Mucosa of rectum (tissue), 2 donors: ENCODE measurements at regions not wholly inside any gene's neighbourhood (a gene's known extent, or its start where the extent isn't known, plus 50 kb on each side); places are given as distances from the start of the nearest gene placed in this dataset.

Experiments used
- H3K27ac ChIP-seq, 2 donors: one replicate each; pipeline ENCODE4 v1.7.0; 2013; ENCODE audit warnings: inconsistent platforms in 2 of 2, low read depth in 2 of 2, low read length in 2 of 2
- H3K27me3 ChIP-seq, 2 donors: one replicate each; pipeline ENCODE4 v1.7.0; 2013; ENCODE audit warnings: low read length in 2 of 2; ENCODE audit not compliant: control insufficient read depth in 2 of 2, insufficient read depth in 2 of 2
- H3K36me3 ChIP-seq, 2 donors: one replicate each; pipeline ENCODE4 v1.7.0; 2013; ENCODE audit warnings: low read length in 2 of 2; ENCODE audit not compliant: control insufficient read depth in 2 of 2, insufficient read depth in 2 of 2
- H3K4me1 ChIP-seq, 2 donors: one replicate each; pipeline ENCODE4 v1.7.0; 2013; ENCODE audit warnings: low read length in 2 of 2, mild to moderate bottlenecking in 1 of 2; ENCODE audit not compliant: control insufficient read depth in 2 of 2, insufficient read depth in 2 of 2
- H3K4me3 ChIP-seq, 2 donors: one replicate each; pipeline ENCODE4 v1.7.0; 2013; ENCODE audit warnings: low read length in 2 of 2
- H3K9ac ChIP-seq, 2 donors: one replicate each; pipeline ENCODE4 v1.7.0; 2013; ENCODE audit warnings: low read length in 2 of 2, low read depth in 1 of 2, mild to moderate bottlenecking in 1 of 2
- H3K9me3 ChIP-seq, 2 donors: one replicate each; pipeline ENCODE4 v1.7.0; 2013; ENCODE audit warnings: low read length in 2 of 2; ENCODE audit not compliant: control insufficient read depth in 2 of 2
- donor health status: healthy.
- donor health status: Normal muscosa, but diverticular disease.

GRCh38 chr2:120522151-120522751 is 176.3 kb downstream of the INHBB start:
- peaks cover 11 to 23% of the 10 kb centered on the region in 2 donors for H3K27me3 ChIP-seq
- no peak overlapping the region for H3K27ac ChIP-seq
- H3K9me3 ChIP-seq, result no peaks in the 10 kb centered on the region
- H3K9ac ChIP-seq, result no peak overlapping the region
- H3K4me1 ChIP-seq, result no peaks in the 10 kb centered on the region
- H3K4me3 ChIP-seq, result no peak overlapping the region
- H3K36me3 ChIP-seq, result no peaks in the 10 kb centered on the region

- H3K36me3 ChIP-seq, result no peaks in the 10 kb centered on the region
- H3K9me3 ChIP-seq, result no peaks in the 10 kb centered on the region
- H3K27me3 ChIP-seq, result peaks cover 11 to 34% of the 10 kb centered on the region in 2 donors
- no peak overlapping the region for H3K27ac ChIP-seq
- H3K4me3 ChIP-seq, result no peak overlapping the region
- H3K4me1 ChIP-seq, result no peaks in the 10 kb centered on the region
- no peak overlapping the region for H3K9ac ChIP-seq
Observed at GRCh38 chr2:120523766-120524165, 177.8 kb downstream of the INHBB start.

GRCh38 chr2:120524174-120524573 is 178.2 kb downstream of the INHBB start:
- H3K9ac ChIP-seq, result no peak overlapping the region
- no peaks in the 10 kb centered on the region for H3K36me3 ChIP-seq
- H3K9me3 ChIP-seq, result no peaks in the 10 kb centered on the region
- no peak overlapping the region for H3K4me3 ChIP-seq
- no peaks in the 10 kb centered on the region for H3K4me1 ChIP-seq
- peaks cover 11 to 34% of the 10 kb centered on the region in 2 donors for H3K27me3 ChIP-seq
- H3K27ac ChIP-seq, result no peak overlapping the region

GRCh38 chr2:120525056-120526046 is 179.4 kb downstream of the INHBB start:
- no peak overlapping the region for H3K9ac ChIP-seq
- H3K27ac ChIP-seq, result no peak overlapping the region
- H3K27me3 ChIP-seq, result peaks cover 11 to 34% of the 10 kb centered on the region in 2 donors

GRCh38 chr2:120526047-120526562 is 180.2 kb downstream of the INHBB start:
- no peak overlapping the region for H3K9ac ChIP-seq
- H3K4me1 ChIP-seq, result no peaks in the 10 kb centered on the region
- no peak overlapping the region for H3K27ac ChIP-seq
- H3K4me3 ChIP-seq, result no peak overlapping the region
- H3K27me3 ChIP-seq, result peaks cover 11 to 34% of the 10 kb centered on the region in 2 donors
- no peaks in the 10 kb centered on the region for H3K9me3 ChIP-seq
- H3K36me3 ChIP-seq, result no peaks in the 10 kb centered on the region

More at GRCh38 chr2:120525056-120526046, 179.4 kb downstream of the INHBB start:
- no peaks in the 10 kb centered on the region for H3K9me3 ChIP-seq
- H3K4me1 ChIP-seq, result no peaks in the 10 kb centered on the region
- no peak overlapping the region for H3K4me3 ChIP-seq
- H3K36me3 ChIP-seq, result no peaks in the 10 kb centered on the region

DNA sequence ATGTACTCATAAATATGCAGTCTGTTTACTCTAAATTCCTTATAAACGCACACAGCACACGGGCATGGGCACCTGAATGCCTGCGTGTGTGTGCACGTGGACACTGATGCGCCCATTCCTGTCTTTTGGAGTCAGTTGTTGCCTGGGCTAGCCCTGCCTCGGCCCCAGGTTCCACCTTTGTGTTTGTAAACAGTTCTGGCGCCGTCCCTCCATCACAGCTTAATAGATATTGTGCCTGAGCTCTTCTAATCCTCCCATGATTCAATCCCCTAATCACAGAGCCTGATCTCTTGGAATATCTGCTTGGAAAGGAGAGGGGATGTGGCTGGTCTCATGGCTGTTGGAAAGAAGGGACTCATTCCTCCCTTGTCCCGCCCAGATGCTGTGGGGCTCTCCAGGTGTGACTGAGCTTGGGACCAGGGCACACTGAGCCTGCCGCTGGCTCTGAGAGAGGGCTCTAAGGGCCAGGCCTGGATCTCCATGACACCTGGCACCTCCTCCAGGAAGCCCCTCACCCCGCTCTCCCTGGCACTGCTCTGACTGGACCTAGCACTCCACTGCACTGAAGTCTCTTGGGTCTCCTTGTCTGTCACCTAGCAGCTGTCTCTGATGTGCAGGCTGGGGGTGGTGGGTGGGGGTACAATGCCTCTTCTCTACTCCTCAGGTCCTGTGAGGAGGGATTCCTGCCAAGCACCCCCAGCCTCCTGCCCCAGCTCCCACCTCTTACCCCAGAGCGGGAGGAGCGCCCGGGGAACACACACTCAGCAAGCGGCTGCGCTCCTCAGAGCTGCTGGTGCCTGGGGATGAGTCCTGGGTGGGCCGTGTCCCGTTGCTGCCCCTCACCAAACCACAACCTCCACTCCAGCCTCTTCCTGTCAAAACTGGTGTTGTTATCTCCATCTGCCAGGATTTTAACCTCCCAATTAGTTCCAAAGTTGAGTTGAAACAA is 181.3 kb downstream of the INHBB start:
- Histone ChIP-seq H3K27me3 (peaks cover 7 to 27% of the 10 kb centered on the region in 2 donors), H3K27ac (no peak overlapping the region), H3K9me3 (no peaks in the 10 kb centered on the region)

DNA sequence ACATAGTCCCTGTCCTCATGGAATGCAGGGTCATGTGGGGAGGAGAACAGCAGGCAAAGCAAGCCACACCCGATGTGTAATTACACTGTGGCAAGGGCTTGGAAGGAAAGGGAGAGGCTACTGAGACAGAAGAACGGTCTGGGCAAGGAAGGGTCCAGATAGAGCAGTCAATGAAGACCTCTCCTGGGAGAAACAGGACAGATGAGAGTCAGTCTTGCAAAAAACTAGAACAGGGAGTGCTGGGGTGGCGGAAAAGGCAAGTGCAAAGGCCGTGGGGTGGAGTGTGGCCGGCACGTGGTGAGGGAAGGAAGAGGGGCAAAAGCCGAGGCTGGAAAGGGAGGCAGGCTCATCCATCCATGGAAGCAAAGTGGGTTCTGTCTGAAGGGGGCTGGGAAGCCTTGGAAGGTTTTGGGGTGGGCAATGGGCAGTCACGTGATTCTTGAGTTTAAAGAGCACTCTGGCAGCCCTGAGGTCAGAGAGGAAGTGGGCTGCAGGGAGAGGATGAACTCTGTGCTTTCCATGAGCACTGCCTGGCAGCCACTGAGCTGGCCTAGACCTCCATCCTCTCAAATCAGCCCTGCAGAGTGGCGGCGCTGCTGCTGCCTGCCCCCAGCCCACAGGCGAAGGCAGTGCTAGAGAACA is 182.2 kb downstream of the INHBB start:
- H3K36me3 ChIP-seq, result no peaks in the 10 kb centered on the region
- H3K4me3 ChIP-seq, result no peak overlapping the region
- H3K9me3 ChIP-seq, result no peaks in the 10 kb centered on the region
- no peak overlapping the region for H3K9ac ChIP-seq
- peaks cover 5 to 27% of the 10 kb centered on the region in 2 donors for H3K27me3 ChIP-seq
- H3K4me1 ChIP-seq, result no peaks in the 10 kb centered on the region
- H3K27ac ChIP-seq, result no peak overlapping the region

More for the DNA sequence above, 181.3 kb downstream of the INHBB start:
- no peaks in the 10 kb centered on the region for H3K4me1 ChIP-seq
- no peak overlapping the region for H3K4me3 ChIP-seq
- H3K9ac ChIP-seq, result no peak overlapping the region
- no peaks in the 10 kb centered on the region for H3K36me3 ChIP-seq

DNA sequence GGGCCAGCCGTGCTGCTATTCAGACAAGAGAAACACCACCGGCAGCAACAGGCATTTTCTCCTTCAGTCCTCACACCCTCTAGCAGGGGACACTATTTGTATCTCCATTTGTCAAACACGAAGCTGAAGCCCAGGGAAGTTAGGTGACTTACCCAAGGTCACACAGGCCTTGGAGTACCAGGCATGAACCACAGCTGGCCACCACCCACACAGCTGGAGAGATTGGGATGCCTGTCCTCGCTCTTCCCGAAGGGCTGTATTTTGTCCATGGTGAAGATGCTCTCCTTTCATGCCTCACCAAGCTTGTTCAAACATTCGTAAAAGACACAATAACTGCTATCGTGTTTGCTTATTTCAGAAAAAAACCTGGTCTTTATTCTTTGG is 182.7 kb downstream of the INHBB start:
- H3K27ac ChIP-seq, result no peak overlapping the region
- H3K36me3 ChIP-seq, result no peaks in the 10 kb centered on the region
- no peaks in the 10 kb centered on the region for H3K9me3 ChIP-seq
- peaks cover 3 to 25% of the 10 kb centered on the region in 2 donors for H3K27me3 ChIP-seq
- no peak overlapping the region for H3K4me3 ChIP-seq
- no peaks in the 10 kb centered on the region for H3K4me1 ChIP-seq
- H3K9ac ChIP-seq, result no peak overlapping the region

DNA sequence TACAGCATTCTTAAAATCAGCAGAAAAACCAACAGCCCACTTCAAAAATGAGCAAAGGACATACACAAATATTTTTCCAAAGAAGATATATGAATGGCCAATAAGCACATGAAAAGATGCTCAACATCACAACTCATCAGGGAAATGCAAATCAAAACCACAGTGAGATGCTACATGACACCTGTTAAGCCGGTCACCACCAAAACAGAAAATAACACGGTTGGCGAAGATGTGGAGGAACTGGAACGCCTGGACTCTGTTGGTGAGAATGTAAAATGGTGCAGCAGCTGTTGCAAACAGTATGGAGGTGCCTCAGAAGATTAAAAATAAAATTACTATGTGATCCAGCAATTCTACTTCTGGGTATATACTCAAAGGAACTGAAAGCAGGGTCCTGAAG is 184.8 kb downstream of the INHBB start:
- Histone ChIP-seq H3K9ac (no peak overlapping the region), H3K9me3 (no peaks in the 10 kb centered on the region)

More for the DNA sequence above, 184.8 kb downstream of the INHBB start:
- peaks cover 3 to 17% of the 10 kb centered on the region in 2 donors for H3K27me3 ChIP-seq
- no peaks in the 10 kb centered on the region for H3K36me3 ChIP-seq
- H3K27ac ChIP-seq, result no peak overlapping the region
- H3K4me1 ChIP-seq, result no peaks in the 10 kb centered on the region
- H3K4me3 ChIP-seq, result no peak overlapping the region
